ENCODE measurements at regions not wholly inside any gene's neighbourhood (a gene's known extent, or its start where the extent isn't known, plus 50 kb on each side); places are given as distances from the start of the nearest gene placed in this dataset.

DNA sequence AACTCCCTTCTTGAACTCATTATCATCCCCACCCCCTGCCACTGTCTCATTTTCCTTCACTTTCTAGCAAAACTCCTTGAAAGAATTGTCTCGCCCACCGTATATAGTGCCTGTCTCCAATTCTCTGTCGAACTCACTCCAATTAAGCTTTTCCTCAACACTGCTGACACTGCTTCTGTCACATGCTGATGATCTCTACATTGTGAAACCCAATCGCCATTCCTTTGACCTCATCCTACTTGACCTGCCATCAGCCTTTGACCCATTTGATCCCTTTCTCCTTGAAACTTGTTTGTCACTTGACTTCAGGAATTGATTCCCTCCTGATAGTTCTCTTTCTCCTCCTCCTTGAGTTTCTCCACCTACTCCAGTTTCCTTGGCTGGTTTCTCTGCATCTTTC is 54.8 kb downstream of the CCDC71L start:
- DNase-seq (ENCODE audit: low spot score), result no peak

DNA sequence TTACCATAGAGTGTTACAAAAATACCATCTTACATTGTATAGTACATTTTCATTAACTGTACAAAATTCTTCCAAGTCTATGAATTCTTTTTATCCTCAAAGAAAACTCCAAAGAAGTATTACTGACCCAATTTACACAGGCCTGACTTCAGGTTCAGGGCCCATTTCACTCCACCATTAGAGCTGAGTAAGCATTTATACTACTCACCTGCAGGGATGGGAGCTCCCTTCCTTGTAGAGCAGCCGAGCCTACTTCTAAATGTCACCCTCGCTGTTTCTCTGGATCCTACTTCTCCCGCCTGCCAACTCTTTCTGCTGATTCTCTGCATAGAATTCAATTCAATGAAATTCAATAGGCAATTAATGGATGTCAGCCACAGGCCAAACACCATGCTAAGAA is 56.0 kb downstream of the CCDC71L start:
- DNase-seq (ENCODE audit: low spot score), result no peak

DNA sequence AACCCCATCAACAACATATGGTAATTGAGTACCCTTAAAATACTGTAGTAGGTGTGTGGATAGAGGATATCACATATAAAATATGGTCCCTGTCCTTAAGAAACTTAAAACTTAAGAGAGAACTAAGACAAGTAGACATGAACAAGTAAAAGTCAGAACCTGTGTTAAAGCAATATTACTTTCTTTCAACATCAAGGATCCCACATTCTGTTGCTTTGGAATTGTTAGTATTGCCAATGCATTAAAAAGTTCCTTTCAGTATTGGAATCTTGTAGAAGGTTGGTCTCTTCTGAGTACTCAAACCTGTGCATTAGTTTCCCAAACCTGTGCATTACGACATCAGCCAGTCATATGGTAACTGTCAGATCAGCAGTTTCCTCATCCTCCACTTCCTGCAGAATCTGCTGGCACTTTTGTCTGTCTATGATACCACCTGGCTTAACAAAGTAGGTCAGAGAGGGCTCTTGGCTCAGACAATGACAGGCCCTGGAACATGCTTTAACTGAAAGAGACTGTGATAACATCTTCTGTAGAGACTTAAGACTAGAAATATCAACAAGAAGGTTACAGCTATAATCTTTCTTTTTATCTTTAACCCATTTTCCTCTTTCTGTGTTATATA is 56.5 kb downstream of the CCDC71L start:
- no peak for DNase-seq (ENCODE audit: low spot score)

- DNase-seq (ENCODE audit: low spot score), result no peak
These were observed 57.6 kb downstream of the CCDC71L start for GRCh38 chr7:106603346-106603745.

DNA sequence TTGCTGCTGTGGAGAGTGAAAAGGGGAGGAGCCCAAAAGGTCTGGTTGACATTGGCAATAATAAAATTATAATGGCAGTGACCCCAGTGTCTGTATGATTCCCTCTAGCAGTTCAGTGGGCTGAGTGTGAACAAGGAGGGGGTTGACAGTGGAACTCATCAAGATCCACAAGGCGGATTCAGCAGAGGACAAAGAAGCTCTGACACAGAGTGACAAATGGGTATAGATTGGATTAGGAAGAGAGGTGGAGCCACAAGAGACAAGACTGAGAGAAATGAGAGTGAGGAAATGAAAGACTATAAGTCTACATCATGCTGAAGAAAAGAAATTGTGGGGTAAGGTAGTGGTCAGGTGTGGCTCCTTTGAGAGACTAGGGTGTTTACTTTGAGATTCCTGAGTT is 58.9 kb downstream of the CCDC71L start:
- no peak for DNase-seq (ENCODE audit: low spot score)

DNA sequence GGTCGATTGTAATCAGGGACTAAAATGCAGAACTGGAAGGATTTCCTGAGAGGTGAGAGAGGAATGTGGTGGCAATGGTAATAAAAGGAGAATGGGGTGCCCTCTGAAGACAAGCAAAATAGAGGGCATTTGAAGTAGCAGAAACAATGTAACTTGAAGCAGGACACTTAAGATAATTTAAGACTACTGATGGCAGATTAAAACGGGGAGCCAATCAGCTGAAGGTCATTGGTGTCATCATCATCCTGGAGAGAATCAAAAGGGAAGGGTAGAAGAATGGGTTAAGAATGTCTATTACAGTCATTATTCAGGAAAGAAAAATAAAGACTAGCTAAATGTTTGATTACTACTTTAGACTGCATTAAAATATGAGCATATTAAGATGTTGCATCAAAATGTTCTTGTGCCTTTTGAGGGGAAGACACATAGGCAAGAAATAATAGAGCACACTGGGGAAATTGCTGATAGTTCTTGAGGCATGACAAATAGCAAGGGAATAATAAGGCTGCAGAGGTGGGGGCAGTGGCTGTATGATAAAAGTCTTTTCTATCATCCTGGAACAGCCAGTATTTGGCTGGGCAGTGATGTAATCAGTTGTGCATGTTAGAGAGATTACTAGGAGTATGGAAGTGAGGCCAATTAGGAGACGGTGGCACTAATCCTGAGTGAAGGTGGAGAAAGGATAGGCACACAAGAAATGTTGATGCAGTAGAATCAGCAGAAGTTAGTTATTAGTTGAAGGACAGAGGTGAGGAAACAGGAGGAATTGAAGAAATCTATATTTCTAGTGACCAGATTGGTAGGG is 60.2 kb downstream of the CCDC71L start:
- DNase-seq (ENCODE audit: low spot score), result no peak

DNA sequence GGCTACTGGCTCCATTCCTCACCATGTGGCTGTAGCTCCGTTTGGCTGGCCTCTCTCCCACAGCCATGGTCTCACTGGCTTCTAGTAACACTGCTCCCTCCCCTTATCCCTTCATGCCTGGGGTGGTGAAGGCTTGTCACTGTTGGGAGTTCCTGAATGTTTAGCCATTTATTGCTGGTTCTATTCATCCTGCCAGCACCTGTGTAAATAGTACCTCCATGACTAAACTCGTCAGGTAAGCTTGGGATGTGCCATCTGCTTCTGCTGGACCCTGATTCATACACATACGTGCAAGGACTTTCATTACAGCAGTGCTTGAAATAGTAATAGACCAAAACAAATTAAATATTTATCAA is 61.6 kb downstream of the CCDC71L start:
- DNase-seq (ENCODE audit: low spot score), result no peak

DNA sequence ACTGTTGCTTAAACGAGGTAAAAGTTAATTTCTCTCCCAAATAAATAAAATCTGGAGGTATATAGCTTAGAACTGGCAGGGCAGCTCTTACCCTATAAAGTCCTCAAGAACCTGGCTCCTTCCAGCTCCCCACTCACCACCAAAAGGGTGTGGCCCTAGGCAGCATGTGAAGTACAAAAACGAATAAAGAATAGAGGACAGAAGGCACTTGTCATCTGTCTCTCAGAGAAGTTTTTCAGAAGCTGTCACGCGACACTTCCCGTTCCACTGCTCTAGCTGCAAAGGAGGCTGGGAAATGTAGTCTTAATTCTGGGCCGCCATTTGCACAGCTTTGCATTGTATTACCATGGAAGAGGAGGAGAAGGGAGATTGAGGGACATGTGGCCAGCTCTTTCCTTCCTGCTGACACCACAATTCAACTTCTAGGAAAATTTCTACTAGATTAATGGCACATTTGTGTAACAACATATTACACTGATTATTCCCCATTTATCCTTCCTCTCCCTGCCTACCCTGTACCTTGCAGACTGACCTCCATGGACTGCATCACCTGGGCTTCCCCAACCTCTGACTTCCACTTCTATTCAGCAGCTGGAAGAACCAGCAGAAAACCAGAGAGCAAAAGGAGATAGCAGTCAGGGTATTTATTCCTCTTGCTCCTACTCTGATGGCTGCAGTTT is 62.2 kb downstream of the CCDC71L start:
- peak; percentile 61 for DNase-seq (ENCODE audit: low spot score)

DNA sequence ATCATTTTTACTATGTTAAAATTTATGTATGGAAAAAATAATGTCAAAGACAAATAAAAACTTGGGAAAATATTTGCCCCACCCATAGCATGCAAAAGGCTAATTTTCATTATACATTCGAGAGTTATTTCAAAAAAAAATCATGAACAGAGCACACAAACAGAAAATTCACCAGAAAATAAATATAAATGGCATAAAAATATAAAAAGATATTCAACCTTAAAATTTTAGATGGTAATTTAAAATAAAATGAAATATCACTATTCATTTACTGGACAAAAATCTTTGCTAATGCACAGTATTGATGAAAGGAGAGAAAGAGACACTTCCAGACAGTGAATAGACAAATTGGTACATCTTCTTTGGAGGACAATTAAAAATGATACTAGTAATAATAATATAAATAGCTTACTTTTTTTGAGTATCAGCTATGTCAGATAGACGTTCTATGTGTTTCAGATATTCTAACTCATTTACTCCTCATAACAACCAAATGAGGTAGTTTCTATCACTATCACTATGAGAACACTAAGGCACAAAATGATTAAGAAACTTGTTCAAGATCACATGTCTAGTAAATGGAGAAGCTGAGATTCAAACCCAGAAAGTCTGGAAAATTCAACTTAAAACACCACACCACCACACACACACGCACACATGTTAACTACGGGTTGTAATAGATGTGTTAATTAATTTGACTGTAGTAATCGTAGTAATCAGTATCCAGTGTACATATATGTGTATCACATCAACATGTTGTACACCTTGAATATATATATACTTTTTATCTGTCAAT is 63.0 kb downstream of the CCDC71L start:
- DNase-seq (ENCODE audit: low spot score), result no peak

- no peak for DNase-seq (ENCODE audit: low spot score)
These were observed 63.9 kb downstream of the CCDC71L start for GRCh38 chr7:106597014-106597413.

GRCh38 chr7:106595922-106596321 is 65.0 kb downstream of the CCDC71L start:
- DNase-seq (ENCODE audit: low spot score), result no peak

- DNase-seq (ENCODE audit: low spot score), result no peak
These were observed 67.9 kb downstream of the CCDC71L start for GRCh38 chr7:106593028-106593417.

DNA sequence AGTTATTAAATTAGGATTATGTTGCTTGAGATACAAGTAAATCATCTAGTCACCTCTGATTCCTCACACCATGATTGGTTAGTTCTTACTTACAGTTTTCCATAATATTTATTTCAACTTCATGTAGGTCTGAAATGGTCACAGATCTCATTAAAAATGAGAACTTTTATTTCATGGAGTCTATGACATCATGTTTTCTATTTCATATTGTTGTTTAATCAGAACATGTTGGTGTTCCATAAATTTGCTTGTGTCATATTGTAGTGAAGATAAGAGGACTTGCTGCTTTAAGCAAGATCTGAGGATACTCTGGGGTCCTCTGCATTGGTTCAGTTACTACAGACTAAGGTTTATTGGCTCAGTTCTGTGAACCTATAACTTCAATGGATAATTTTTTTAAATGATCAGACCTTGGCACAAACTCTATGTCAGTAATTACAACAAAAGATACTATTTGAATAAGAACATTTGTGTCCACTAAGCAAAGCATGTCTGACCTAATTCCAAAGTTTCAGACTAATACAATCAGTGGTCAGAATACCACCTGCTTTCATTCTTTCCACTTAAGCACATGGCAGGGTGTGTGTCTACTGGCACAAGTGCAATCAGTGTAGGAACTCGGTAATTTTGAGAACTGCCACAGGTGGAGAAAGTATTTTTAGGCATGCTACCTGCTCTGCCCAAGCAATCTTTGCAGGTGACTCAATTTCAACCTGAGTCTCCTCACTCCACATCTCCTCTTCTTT is 68.5 kb downstream of the CCDC71L start:
- no peak for DNase-seq (ENCODE audit: low spot score)

DNA sequence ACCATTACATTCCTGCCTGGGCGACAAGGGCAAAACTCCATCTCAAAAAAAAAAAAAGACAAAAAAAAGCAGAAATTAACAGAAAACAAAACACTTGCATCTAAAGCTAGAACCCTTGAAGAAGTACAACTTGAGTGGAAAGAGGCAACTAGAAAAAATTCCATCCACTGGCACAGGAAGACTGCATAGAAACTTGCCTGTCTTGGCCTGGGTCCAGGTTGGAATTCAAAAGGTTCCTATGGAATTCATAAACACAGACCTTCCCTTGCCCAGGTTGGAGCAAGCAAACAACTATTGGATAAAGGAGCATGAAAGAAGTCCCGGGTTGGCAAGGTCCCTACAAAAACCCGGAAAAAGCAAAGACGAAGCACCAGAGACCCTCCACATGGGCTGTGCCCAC is 69.8 kb downstream of the CCDC71L start:
- no peak for DNase-seq (ENCODE audit: low spot score)

DNA sequence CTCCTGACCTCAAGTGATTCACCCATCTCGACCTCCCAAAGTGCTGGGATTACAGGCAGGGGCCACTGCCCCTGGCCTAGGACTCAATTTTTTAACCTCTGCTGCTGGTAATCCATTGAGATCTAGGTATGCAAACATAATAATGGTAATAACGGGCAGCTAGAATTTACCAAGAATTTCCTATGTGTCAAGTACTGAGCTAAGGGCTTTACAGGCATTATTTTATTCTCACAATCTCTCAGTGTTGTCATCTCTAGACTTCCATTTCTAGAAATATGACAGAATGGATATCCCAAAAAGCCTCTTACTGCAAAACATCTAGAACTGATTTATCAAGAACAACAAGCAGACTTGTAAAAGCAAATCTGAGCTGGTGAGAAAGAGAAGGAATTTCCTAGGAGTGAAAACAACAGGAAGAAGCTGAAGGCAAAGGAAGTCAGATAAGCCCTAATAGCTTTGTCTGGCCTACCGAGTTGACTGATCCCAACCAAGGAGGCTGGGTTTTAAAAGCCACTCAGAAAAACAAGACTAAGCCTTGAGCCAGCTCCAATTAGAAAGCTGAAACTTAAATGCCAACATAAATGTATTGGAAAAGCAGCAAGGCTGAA is 70.6 kb downstream of the CCDC71L start:
- no peak for DNase-seq (ENCODE audit: low spot score)

- DNase-seq (ENCODE audit: low spot score), result no peak
These were observed 71.6 kb downstream of the CCDC71L start for GRCh38 chr7:106589198-106589879.

GRCh38 chr7:106588422-106589197 is 72.3 kb downstream of the CCDC71L start:
- DNase-seq (ENCODE audit: low spot score), result no peak

- no peak for DNase-seq (ENCODE audit: low spot score)
These were observed 75.8 kb downstream of the CCDC71L start for GRCh38 chr7:106584914-106585759.
